ENCODE measurements at regions not wholly inside any gene's neighbourhood (a gene's known extent, or its start where the extent isn't known, plus 50 kb on each side); places are given as distances from the start of the nearest gene placed in this dataset.

GRCh38 chr4:155487210-155487609, 110.4 kb upstream of the MAP9 start:
- Histone ChIP-seq H3K4me3 (ENCODE audit: low read depth in 1 of 5, low read length in 5 of 5) (no peak overlapping the region), H3K27ac (ENCODE audit: low read depth, low read length) (no peak overlapping the region), H3K27me3 (ENCODE audit: control insufficient read depth in 5 of 5, insufficient read depth in 4 of 5, low read length in 5 of 5) (no peaks in the 10 kb centered on the region), H3K9ac (ENCODE audit: low read length in 5 of 5) (no peak overlapping the region), H3K4me1 (ENCODE audit: control insufficient read depth in 5 of 5, insufficient read depth in 5 of 5, low read length in 5 of 5) (peaks cover 0 to 14% (median 12%) of the 10 kb centered on the region in 5 donors), H3K9me3 (ENCODE audit: control insufficient read depth in 5 of 5, low read length in 5 of 5) (no peaks in the 10 kb centered on the region), H3K36me3 (ENCODE audit: control insufficient read depth in 5 of 5, insufficient read depth in 5 of 5, low read length in 5 of 5) (no peaks in the 10 kb centered on the region)

GRCh38 chr4:155481150-155481549, 104.4 kb upstream of the MAP9 start:
- Histone ChIP-seq H3K27ac (ENCODE audit: low read depth, low read length) (no peak overlapping the region), H3K36me3 (ENCODE audit: control insufficient read depth in 5 of 5, insufficient read depth in 5 of 5, low read length in 5 of 5) (no peaks in the 10 kb centered on the region), H3K9me3 (ENCODE audit: control insufficient read depth in 5 of 5, low read length in 5 of 5) (no peaks in the 10 kb centered on the region), H3K27me3 (ENCODE audit: control insufficient read depth in 5 of 5, insufficient read depth in 4 of 5, low read length in 5 of 5) (no peaks in the 10 kb centered on the region), H3K9ac (ENCODE audit: low read length in 5 of 5) (no peak overlapping the region), H3K4me3 (ENCODE audit: low read depth in 1 of 5, low read length in 5 of 5) (no peak overlapping the region), H3K4me1 (ENCODE audit: control insufficient read depth in 5 of 5, insufficient read depth in 5 of 5, low read length in 5 of 5) (no peaks in the 10 kb centered on the region)

- Histone ChIP-seq H3K36me3 (ENCODE audit: control insufficient read depth in 5 of 5, insufficient read depth in 5 of 5, low read length in 5 of 5) (no peaks in the 10 kb centered on the region), H3K9me3 (ENCODE audit: control insufficient read depth in 5 of 5, low read length in 5 of 5) (no peaks in the 10 kb centered on the region), H3K4me1 (ENCODE audit: control insufficient read depth in 5 of 5, insufficient read depth in 5 of 5, low read length in 5 of 5) (no peaks in the 10 kb centered on the region), H3K27ac (ENCODE audit: low read depth, low read length) (no peak overlapping the region), H3K27me3 (ENCODE audit: control insufficient read depth in 5 of 5, insufficient read depth in 4 of 5, low read length in 5 of 5) (no peaks in the 10 kb centered on the region), H3K9ac (ENCODE audit: low read length in 5 of 5) (no peak overlapping the region), H3K4me3 (ENCODE audit: low read depth in 1 of 5, low read length in 5 of 5) (no peak overlapping the region)
Measured at GRCh38 chr4:155479835-155480234, 103.1 kb upstream of the MAP9 start.

GRCh38 chr4:155478336-155478835, 101.6 kb upstream of the MAP9 start:
- Histone ChIP-seq H3K36me3 (ENCODE audit: control insufficient read depth in 5 of 5, insufficient read depth in 5 of 5, low read length in 5 of 5) (no peaks in the 10 kb centered on the region), H3K4me3 (ENCODE audit: low read depth in 1 of 5, low read length in 5 of 5) (no peak overlapping the region), H3K4me1 (ENCODE audit: control insufficient read depth in 5 of 5, insufficient read depth in 5 of 5, low read length in 5 of 5) (no peaks in the 10 kb centered on the region), H3K9ac (ENCODE audit: low read length in 5 of 5) (no peak overlapping the region), H3K27ac (ENCODE audit: low read depth, low read length) (no peak overlapping the region), H3K9me3 (ENCODE audit: control insufficient read depth in 5 of 5, low read length in 5 of 5) (no peaks in the 10 kb centered on the region), H3K27me3 (ENCODE audit: control insufficient read depth in 5 of 5, insufficient read depth in 4 of 5, low read length in 5 of 5) (no peaks in the 10 kb centered on the region)

GRCh38 chr4:155474758-155475157, 98.0 kb upstream of the MAP9 start:
- H3K9ac ChIP-seq (ENCODE audit: low read length in 5 of 5), result no peak overlapping the region
- no peaks in the 10 kb centered on the region for H3K27me3 ChIP-seq (ENCODE audit: control insufficient read depth in 5 of 5, insufficient read depth in 4 of 5, low read length in 5 of 5)
- H3K4me1 ChIP-seq (ENCODE audit: control insufficient read depth in 5 of 5, insufficient read depth in 5 of 5, low read length in 5 of 5), result no peaks in the 10 kb centered on the region
- H3K36me3 ChIP-seq (ENCODE audit: control insufficient read depth in 5 of 5, insufficient read depth in 5 of 5, low read length in 5 of 5), result no peaks in the 10 kb centered on the region
- no peak overlapping the region for H3K4me3 ChIP-seq (ENCODE audit: low read depth in 1 of 5, low read length in 5 of 5)
- no peak overlapping the region for H3K27ac ChIP-seq (ENCODE audit: low read depth, low read length)
- no peaks in the 10 kb centered on the region for H3K9me3 ChIP-seq (ENCODE audit: control insufficient read depth in 5 of 5, low read length in 5 of 5)

- Histone ChIP-seq H3K27ac (ENCODE audit: low read depth, low read length) (no peak overlapping the region), H3K4me1 (ENCODE audit: control insufficient read depth in 5 of 5, insufficient read depth in 5 of 5, low read length in 5 of 5) (no peaks in the 10 kb centered on the region), H3K9me3 (ENCODE audit: control insufficient read depth in 5 of 5, low read length in 5 of 5) (no peaks in the 10 kb centered on the region), H3K27me3 (ENCODE audit: control insufficient read depth in 5 of 5, insufficient read depth in 4 of 5, low read length in 5 of 5) (no peaks in the 10 kb centered on the region), H3K36me3 (ENCODE audit: control insufficient read depth in 5 of 5, insufficient read depth in 5 of 5, low read length in 5 of 5) (no peaks in the 10 kb centered on the region), H3K4me3 (ENCODE audit: low read depth in 1 of 5, low read length in 5 of 5) (no peak overlapping the region), H3K9ac (ENCODE audit: low read length in 5 of 5) (no peak overlapping the region)
Measured at GRCh38 chr4:155473420-155474095, 96.8 kb upstream of the MAP9 start.

- peaks cover 0 to 6% (median 0%) of the 10 kb centered on the region in 5 donors for H3K4me1 ChIP-seq (ENCODE audit: control insufficient read depth in 5 of 5, insufficient read depth in 5 of 5, low read length in 5 of 5)
- H3K36me3 ChIP-seq (ENCODE audit: control insufficient read depth in 5 of 5, insufficient read depth in 5 of 5, low read length in 5 of 5), result no peaks in the 10 kb centered on the region
- H3K4me3 ChIP-seq (ENCODE audit: low read depth in 1 of 5, low read length in 5 of 5), result no peak overlapping the region
- no peak overlapping the region for H3K27ac ChIP-seq (ENCODE audit: low read depth, low read length)
- H3K9me3 ChIP-seq (ENCODE audit: control insufficient read depth in 5 of 5, low read length in 5 of 5), result no peaks in the 10 kb centered on the region
- H3K27me3 ChIP-seq (ENCODE audit: control insufficient read depth in 5 of 5, insufficient read depth in 4 of 5, low read length in 5 of 5), result no peaks in the 10 kb centered on the region
- no peak overlapping the region for H3K9ac ChIP-seq (ENCODE audit: low read length in 5 of 5)
Measured at GRCh38 chr4:155468282-155468681, 91.5 kb upstream of the MAP9 start.

- no peak overlapping the region for H3K27ac ChIP-seq (ENCODE audit: low read depth, low read length)
Measured at GRCh38 chr4:155450676-155451075, 73.9 kb upstream of the MAP9 start.

GRCh38 chr4:155445306-155445705, 68.5 kb upstream of the MAP9 start:
- H3K27ac ChIP-seq (ENCODE audit: low read depth, low read length), result no peak overlapping the region
- H3K9ac ChIP-seq (ENCODE audit: low read length in 5 of 5), result no peak overlapping the region
- no peaks in the 10 kb centered on the region for H3K9me3 ChIP-seq (ENCODE audit: control insufficient read depth in 5 of 5, low read length in 5 of 5)
- H3K4me3 ChIP-seq (ENCODE audit: low read depth in 1 of 5, low read length in 5 of 5), result no peak overlapping the region
- H3K36me3 ChIP-seq (ENCODE audit: control insufficient read depth in 5 of 5, insufficient read depth in 5 of 5, low read length in 5 of 5), result no peaks in the 10 kb centered on the region
- peaks cover 0 to 5% (median 0%) of the 10 kb centered on the region in 5 donors for H3K4me1 ChIP-seq (ENCODE audit: control insufficient read depth in 5 of 5, insufficient read depth in 5 of 5, low read length in 5 of 5)
- H3K27me3 ChIP-seq (ENCODE audit: control insufficient read depth in 5 of 5, insufficient read depth in 4 of 5, low read length in 5 of 5), result peaks cover 0 to 6% (median 0%) of the 10 kb centered on the region in 5 donors

More at GRCh38 chr4:155450676-155451075, 73.9 kb upstream of the MAP9 start:
- Histone ChIP-seq H3K36me3 (ENCODE audit: control insufficient read depth in 5 of 5, insufficient read depth in 5 of 5, low read length in 5 of 5) (no peaks in the 10 kb centered on the region), H3K9me3 (ENCODE audit: control insufficient read depth in 5 of 5, low read length in 5 of 5) (no peaks in the 10 kb centered on the region), H3K4me1 (ENCODE audit: control insufficient read depth in 5 of 5, insufficient read depth in 5 of 5, low read length in 5 of 5) (no peaks in the 10 kb centered on the region), H3K4me3 (ENCODE audit: low read depth in 1 of 5, low read length in 5 of 5) (no peak overlapping the region), H3K27me3 (ENCODE audit: control insufficient read depth in 5 of 5, insufficient read depth in 4 of 5, low read length in 5 of 5) (no peaks in the 10 kb centered on the region), H3K9ac (ENCODE audit: low read length in 5 of 5) (no peak overlapping the region)

- H3K27me3 ChIP-seq (ENCODE audit: control insufficient read depth in 5 of 5, insufficient read depth in 4 of 5, low read length in 5 of 5), result peaks cover 0 to 6% (median 0%) of the 10 kb centered on the region in 5 donors
- H3K4me3 ChIP-seq (ENCODE audit: low read depth in 1 of 5, low read length in 5 of 5), result no peak overlapping the region
- peaks cover 0 to 5% (median 0%) of the 10 kb centered on the region in 5 donors for H3K4me1 ChIP-seq (ENCODE audit: control insufficient read depth in 5 of 5, insufficient read depth in 5 of 5, low read length in 5 of 5)
- no peaks in the 10 kb centered on the region for H3K36me3 ChIP-seq (ENCODE audit: control insufficient read depth in 5 of 5, insufficient read depth in 5 of 5, low read length in 5 of 5)
- H3K27ac ChIP-seq (ENCODE audit: low read depth, low read length), result no peak overlapping the region
- H3K9ac ChIP-seq (ENCODE audit: low read length in 5 of 5), result no peak overlapping the region
- H3K9me3 ChIP-seq (ENCODE audit: control insufficient read depth in 5 of 5, low read length in 5 of 5), result no peaks in the 10 kb centered on the region
Measured at GRCh38 chr4:155444721-155445120, 68.0 kb upstream of the MAP9 start.

Measured in subcutaneous abdominal adipose tissue (tissue), 5 donors.